ENCODE measurements at regions not wholly inside any gene's neighbourhood (a gene's known extent, or its start where the extent isn't known, plus 50 kb on each side); places are given as distances from the start of the nearest gene placed in this dataset.

DNA sequence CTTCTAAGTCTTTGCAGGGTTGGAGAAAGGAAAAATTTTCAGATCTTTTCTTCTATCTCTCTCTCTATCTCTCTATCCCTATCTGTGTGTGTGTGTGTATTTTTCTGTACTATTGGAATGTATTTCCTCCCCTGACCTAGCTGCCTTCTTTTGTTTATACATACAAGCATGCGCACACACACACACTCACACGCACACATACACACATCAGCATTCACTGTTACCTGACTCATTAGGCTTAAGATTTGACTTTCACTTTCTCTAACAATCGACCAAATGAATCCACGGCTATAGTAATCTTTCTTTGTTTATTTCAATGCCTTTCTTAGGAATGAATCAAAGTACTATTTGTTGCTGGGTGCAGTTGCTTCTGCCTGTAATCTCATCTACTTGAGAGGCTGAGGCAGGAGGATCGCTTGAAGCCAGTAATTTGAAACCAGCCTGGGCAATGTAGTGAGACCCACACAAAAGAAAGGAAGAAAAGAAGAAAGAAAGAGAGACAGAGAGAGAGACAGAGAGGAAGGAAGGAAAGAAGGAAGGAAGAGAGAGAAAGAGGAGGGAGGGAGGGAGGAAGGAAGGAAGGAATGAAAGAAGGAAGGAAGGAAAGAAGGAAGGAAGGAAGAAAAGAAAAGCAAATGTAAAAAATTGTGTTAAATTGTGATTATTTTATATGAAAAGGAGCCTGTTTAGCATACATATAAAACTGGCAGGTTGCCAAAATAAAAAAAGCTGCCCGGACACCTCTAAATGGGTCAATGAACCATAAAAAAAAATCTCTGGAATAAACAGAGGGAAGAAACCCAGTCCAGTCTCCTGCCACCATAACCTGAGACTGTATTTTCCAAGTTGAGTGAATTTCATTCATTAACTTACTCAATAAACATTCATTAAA is 206.8 kb downstream of the ZNF326 start:
- DNase-seq (ENCODE audit: low spot score), result no peak

DNA sequence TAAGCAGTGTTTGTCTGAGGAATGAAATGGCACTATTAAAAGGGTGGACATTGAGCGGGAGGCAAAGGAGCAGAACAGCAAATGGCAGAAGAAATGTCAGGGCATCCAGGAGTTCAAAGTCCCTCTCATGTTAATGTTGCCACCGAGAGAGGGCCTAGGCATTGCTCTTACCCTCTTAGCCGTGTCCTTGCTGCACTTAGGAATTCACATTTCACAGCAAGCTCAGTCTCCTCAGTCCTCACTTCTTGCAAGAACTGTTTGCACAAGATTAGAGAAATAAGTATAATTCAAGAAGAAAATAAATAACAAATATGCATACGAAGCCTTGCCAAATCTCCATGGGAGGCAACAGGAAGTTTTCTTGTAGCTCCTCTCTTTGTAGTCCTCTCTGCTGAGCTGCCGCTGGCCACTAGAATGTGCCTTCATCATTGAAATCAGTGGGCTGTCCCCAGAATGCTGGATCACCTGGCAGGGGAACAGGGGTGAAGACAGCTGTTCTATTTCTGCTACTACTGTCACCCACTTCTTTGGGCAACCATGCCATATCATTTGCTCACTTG is 205.8 kb downstream of the ZNF326 start:
- DNase-seq (ENCODE audit: low spot score), result no peak

DNA sequence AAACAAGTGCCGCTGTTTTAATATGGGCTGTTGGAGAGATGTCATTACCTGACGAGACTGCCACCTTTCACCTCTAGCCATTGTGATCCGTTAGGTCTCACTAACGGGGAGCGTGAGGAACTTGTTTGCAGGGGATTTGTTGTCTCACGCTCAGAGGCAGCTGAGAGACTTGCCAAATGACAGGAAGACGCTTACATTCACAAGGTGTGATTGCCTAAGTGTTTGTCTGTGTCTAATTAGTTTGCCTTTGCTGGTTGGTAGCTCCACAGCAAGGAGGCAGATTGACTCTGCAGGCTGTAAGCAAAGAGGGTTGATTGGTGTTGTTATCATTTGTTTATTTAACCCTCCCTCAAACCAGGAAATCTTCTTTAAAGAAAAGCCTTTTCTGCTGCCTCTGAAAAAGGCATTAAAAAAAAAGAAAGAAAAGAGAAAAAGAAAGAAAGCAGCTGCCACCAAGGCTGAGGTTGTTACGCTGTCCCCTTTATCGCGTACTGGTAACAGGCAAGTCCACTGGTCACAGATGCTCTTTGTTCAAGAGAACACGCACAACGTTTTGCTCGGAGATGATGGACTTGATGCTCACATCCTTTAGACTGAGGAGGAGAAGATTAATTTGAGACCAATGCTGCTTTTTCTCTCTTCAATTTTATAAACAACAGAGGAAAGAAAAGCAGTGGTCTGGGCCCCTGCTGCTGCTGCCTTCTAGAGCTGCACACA is 203.9 kb downstream of the ZNF326 start:
- DNase-seq (ENCODE audit: low spot score), result no peak

DNA sequence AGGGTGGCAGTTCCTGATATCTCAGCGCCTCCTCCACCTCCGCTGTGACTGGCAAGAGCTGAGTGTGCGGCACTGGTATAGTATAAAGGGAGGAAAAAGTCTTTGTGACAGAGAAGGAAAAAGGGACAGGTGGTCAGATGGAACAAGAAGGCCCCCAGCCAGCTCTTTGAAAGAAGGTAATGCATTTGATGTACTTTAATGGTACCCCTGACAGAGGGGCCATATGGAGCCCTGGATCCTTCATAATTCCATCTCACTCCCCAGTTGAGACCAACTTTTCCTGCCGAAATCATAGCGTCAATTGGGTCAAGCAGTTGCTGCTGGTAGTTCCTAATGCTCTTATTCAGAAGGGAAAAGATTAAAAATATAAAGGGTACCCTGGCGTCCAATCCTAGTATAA is 198.2 kb downstream of the ZNF326 start:
- DNase-seq (ENCODE audit: low spot score), result no peak

DNA sequence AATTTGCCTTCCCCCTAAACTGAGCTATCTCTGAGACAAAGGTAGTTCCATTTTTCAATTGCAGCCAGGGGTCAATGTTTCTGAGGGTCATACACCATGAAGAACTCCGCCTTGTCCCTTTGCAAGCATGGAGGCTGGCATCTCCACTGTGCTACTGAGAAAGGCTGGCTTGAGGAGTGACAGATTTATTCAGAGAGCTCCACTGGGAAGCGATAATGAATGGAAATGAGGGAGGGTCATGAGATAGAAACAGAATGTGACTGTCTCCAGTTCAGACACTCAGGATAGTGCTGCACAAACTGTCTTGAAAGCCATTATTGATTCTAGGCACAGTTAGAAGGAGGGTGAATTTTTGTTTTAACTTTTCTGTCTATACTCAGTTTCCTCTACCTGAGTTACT is 197.5 kb downstream of the ZNF326 start:
- DNase-seq (ENCODE audit: low spot score), result no peak

DNA sequence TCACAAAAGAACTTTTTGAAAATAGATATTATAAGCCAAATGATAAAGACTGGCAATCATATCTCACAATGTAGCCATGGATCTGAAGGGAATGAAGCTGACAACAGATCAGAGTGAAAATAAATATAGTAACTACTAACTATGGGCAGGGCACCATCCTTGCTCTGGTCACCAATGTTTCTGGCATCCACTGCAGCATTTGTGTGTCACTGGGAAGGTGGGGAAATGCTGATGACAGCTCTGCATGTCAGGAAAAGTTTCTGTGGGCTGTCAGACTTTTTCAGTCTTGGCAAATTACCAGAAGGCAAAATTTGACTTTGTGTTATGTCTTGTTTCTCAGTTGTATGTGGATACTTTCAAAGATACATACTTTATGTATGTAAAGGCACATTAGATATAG is 195.6 kb downstream of the ZNF326 start:
- DNase-seq (ENCODE audit: low spot score), result no peak

DNA sequence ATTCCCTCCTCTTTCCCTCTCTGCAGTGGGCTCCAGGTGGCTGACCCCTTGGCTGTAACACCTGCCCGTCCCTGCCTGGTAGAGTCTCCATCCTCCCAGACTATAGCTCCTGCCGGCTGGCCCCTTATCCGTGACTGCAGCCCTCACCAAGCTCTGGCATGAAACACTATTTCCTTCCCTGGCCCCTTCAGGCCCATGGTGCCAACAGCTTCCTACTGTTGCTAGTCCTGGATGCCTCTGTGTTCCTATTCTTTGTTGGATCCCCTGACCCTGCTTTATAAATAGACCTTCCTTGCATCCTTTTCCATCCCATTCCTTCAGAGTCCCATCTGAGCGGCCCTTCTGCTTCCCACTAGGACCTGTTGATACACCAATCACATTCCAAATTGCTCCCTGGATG is 195.0 kb downstream of the ZNF326 start:
- DNase-seq (ENCODE audit: low spot score), result no peak

DNA sequence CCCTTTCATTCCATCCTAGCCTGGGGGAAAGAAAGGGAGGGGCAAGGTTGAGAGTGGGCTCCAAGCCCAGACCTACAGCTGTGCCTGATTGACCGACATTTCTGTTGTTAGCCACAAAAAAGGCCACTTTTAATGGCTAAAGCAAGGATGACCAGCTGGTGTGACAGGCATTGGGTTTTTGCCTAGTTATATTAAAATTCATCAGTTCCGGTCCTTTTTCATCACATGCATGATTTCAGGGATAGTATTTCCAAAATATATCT is 192.3 kb downstream of the ZNF326 start:
- no peak for DNase-seq (ENCODE audit: low spot score)

DNA sequence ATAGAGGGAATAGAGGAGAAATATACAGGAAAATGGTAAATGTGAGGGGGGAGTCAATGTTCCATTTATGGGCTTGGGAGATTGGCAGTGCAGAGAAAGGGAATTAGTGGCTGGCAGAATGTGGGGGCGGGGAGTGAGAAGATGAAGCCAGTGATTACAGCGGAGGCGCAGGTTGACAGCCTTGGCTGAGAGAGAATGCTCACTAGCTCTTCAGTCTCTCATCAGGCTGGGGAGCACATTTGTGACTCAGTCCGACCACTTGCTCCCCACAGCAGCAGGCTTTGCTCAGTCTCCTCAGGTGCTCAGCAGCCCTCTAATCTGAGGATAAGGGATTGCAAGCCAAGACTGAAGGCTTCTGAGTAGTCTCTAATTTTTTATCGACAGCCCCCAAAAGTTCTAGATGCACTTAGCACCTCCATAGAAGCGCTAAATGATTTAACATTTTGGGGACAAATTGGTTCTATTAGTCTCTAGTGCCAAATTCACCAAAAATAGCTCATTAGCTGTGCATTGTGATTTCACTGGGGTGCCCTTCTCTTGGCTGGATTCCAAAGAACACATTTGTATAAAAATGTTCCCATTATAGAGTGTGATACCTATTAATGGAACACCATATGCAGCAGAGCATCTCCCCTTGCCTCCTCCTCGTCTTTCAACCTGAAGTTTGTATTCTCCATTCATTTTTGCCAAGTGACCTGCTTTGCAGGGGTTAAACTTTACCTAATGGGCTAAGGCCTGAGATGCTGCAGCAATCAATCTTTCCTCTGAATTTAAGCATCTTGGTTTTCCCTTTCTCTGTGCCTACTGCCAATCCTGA is 191.8 kb downstream of the ZNF326 start:
- no peak for DNase-seq (ENCODE audit: low spot score)

DNA sequence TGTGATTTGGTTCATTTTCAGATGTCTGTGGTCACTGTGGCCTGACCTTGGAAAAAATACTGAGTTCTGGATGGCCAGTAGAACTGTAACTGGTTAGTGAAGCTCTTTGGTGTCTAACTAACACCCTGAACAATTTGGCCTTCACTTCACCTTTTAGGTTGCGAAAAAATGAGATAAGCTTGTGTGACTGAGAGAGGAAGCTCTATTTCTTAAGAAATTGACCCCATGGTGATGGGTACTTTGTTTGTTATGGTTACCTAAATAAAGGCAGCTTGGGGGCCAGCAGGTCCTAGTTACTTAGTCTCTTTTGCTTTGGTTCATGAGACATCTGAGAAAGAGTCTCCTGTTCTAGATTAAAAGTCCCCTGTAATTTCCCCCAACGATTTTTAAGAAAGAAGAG is 181.6 kb downstream of the ZNF326 start:
- no peak for DNase-seq (ENCODE audit: low spot score)

DNA sequence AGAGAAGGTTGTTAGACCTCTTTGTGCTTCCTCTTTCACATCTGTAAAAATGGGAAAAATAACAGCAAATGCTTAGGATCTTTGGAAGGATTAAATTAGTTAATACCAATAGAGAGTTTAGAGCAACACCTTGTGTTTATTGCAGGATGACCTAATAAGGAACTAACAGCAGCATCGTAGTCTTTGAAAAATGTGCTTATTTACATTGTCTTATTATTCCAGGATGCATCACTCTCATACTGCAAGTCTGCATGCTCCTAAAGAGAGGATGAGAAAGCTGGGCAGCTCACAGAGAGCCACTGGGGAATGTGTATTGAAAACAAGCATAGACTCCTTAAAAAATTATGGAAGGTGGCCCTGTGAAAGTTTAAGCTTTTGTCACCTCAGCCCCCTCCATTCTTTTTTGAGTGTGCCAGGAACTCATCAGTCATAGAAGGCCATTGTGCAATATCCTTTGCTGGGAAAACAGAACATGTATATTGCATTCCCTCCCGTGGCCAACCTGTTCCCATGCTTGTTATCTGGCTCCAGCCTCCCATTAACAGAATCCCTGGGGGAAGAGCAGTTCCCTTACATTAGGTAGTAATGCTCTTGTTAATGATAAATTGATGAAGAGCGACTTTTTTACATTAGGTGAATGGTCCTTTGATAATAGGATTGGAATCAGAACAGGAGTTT is 180.7 kb downstream of the ZNF326 start:
- no peak for DNase-seq (ENCODE audit: low spot score)

DNA sequence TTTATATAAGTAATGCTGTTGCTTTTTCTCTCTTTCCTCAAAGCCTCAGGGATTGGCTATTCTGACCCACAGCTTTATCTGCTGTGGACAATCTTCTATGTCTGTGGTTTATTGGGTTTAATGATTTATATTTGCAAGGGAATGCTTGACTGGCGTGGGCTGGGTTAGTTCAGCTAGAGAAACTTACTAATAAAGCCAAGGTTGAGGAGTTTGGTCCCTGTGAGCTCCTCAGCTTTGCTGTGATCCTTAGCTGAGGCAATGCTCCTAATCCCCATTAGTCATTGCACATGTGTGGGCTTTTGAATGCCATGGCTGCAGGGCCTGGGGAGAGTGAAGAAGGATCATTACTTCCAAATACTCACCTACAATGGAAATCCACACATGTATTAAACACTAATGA is 179.3 kb downstream of the ZNF326 start:
- no peak for DNase-seq (ENCODE audit: low spot score)

DNA sequence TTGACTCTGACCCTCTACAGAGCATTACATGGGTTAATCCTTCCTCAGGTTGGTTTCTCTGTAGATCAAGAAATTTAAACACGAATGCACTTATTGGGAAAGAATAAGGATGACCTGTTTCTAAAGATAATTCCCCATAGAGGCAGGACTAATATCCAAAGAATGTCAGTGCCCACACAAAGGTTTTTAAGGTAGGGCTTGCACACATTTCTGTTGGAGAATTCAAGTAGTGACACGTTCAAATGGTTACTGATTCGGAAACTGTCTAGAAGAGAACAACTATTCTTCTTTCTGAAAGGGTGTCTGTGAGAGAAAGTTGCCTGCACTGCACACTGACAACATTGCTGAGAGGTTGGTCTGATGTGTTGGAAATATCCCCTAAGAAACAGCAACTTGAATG is 167.3 kb downstream of the ZNF326 start:
- no peak for DNase-seq (ENCODE audit: low spot score)

DNA sequence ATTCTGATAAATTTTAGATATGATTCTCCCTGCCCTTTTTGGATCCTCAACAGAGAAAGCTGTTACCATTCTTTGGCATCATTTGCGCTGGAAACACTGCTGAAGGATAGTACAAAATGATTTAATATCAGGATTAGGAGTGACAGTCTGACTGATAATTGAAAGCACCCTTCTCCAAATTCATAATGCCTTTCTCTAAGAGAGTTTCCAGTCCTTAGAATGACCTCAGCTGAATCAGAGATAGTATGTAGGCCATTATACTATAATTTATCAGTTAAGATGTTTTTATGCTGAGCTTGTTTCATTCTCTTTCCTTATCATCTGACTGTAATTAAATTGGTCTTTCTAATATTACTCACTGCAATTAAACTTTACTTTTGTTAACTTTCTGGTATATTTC is 166.7 kb downstream of the ZNF326 start:
- no peak for DNase-seq (ENCODE audit: low spot score)

DNA sequence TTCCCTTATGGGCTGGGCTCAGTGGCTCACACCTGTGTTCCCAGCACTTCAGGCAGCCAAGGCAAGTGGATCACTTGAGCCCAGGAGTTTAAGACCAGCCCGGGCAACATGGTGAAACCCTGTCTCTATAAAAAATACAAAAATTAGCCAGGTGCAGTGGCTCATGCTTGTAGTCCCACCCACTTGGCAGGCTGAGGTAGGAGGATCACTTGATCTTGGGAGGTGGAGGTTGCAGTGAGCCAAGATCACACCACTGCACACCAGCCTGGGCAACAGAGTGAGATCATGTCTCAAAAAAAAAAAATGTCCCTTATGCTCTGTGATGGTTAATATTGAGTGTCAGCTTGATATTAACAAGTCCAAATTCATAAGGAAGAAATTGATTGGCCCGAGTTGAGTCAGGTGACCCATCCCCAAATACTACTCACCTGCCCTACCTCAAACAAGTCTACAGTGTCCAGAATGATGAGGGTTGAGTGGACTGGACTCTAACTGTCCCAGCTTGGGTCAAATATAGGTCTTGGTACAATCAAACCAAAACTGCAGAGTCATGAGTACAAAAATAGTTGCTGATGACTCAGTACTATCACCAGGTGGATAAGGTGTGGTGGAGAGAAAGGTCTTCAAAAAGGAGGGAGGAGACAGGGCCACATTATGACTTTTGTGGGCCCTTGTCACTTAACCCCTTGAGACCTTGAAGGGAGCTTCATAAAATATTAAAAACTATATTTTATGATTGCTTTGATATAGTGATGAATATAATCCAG is 161.0 kb downstream of the ZNF326 start:
- DNase-seq (ENCODE audit: low spot score), result no peak

DNA sequence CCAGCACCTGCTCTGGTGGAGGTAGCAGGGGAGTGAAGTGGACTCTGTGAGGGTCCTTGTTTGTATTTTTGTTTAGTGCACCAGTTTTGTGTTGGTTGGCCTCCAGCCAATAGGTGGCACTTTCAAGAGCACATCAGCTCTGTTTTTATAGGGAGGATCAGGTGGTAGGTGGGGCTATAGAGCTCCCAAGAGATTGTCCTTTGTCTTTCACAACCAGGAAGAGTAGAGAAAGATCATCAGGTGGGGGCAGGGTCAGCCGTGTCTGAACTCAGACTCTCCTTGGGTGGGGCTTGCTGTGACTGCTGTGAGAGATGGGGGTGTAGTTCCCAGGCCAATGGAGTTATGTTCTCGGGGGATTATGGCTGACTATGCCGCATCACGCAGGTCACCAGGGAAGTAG is 159.8 kb downstream of the ZNF326 start:
- no peak for DNase-seq (ENCODE audit: low spot score)

DNA sequence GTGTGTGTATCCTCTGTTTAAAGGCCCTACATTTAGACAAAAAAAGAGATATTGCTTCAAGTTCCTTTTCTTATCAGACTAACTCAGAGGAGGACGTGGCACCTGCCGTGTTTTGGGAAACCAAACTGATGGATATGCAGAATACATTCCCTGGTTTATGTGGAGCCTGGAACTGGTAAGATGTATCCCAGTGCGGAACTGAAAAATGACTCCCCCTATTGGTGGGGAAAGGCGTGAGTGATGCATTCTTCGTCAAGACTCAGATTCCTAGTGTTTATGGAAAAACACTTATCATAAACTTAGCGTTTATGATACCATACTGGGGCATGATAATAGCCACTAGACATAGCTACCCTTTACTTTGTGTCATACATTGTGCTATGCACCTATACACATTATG is 154.2 kb downstream of the ZNF326 start:
- DNase-seq (ENCODE audit: low spot score), result no peak

DNA sequence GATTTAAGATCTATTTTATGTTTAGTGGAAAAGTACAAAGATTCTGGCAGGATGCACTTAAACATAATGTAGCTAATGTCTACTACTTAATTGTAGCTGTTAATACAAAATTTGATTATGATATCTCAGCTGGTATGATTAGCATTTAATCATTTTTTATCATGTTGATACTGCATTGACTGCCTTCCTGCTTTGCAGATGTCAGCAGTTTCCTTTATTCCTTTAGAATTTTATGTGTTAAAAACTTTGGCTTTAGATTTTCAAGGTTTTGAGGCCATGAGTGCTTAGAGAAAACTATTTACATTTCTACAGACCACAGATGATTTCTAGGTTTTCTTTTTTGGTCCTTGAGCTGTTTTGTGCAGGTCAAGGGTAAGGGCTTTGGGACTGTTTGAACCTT is 152.2 kb downstream of the ZNF326 start:
- no peak for DNase-seq (ENCODE audit: low spot score)

DNA sequence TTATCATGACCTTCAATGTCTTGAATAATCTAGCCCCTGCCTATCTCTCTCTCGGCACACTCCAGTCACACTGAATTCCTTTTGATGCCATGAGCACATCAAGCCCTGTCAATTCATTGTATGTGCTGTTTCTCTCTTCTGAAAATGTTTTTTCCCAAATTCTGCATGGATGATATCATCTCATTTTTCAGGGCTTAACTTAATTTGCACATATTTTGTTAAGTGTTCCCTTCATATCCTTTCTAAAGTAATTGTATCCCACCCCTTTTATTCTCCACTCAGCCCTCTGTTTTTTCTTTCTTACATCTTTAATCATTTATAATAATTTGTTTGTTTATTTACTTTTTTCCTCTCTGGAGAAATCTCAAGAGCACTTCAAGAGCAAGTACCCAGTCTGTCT is 149.9 kb downstream of the ZNF326 start:
- no peak for DNase-seq (ENCODE audit: low spot score)

DNA sequence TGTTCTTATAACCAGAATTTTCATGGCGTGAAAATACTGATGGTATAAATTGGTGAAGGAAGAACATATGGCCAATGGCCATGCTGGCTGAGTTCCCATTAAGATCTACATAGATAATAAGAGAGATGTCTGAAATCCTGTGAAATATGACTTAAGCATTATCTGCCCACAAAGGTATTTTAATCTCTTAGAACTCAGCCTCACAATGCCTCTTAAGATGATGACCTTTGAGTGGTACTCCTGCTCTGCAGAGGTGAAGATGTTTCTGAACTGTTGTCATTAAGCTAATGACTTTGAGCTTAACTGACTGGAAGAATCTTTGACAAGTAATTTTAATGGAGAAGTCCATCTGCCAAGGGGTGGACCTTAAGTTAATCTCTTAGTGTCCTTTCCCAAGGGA is 148.7 kb downstream of the ZNF326 start:
- no peak for DNase-seq (ENCODE audit: low spot score)

DNA sequence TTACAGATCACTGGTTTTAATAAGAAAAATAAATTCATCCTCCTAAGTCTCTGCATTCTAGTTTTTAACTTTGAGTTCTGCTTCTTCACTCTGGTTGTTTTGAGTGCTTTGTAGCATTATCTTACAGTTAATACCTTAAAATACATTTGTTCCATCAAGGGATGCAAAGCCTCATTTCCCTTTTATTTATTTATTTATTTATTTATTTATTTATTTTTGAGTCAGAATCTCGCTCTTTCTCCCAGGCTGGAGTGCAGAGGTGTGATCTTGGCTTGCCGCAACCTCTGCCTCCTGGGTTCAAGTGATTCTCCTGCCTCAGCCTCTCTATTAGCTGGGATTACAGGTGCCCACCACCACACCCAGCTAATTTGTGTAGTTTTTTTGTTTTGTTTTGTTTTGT is 147.8 kb downstream of the ZNF326 start:
- no peak for DNase-seq (ENCODE audit: low spot score)

Data from hematopoietic multipotent progenitor cell treated with erythropoietin and hydrocortisone succinate and interleukin-3 and kit ligand, for 15 days (in vitro differentiated cells).